BLaER1 (cell line): ENCODE measurements at regions not wholly inside any gene's neighbourhood (a gene's known extent, or its start where the extent isn't known, plus 50 kb on each side); places are given as distances from the start of the nearest gene placed in this dataset.
"Not testable (repeated sequence)": the region's sequence is repeated elsewhere in the genome, so short reads cannot be mapped to it uniquely, and the experiment has no call there.

Experiments used
- H3K27ac ChIP-seq: shearing (Covaris generic); formaldehyde crosslinking; 2 replicates; pipeline ENCODE4 v1.8.1; 2022
- H3K27me3 ChIP-seq: shearing (Covaris generic); formaldehyde crosslinking; 2 replicates; pipeline ENCODE4 v1.8.1; 2022
- H3K36me3 ChIP-seq: shearing (Covaris generic); formaldehyde crosslinking; 2 replicates; pipeline ENCODE4 v1.8.1; 2022
- H3K4me1 ChIP-seq: shearing (Covaris generic); formaldehyde crosslinking; 2 replicates; pipeline ENCODE4 v1.8.1; 2022
- H3K4me2 ChIP-seq: shearing (Covaris generic); formaldehyde crosslinking; 2 replicates; pipeline ENCODE4 v1.8.1; 2022
- H3K4me3 ChIP-seq: shearing (Covaris generic); formaldehyde crosslinking; 2 replicates; pipeline ENCODE4 v1.8.1; 2022
- H3K9ac ChIP-seq: shearing (Covaris generic); formaldehyde crosslinking; 2 replicates; pipeline ENCODE4 v1.8.1; 2022
- H3K9me3 ChIP-seq: shearing (Covaris generic); formaldehyde crosslinking; 2 replicates; pipeline ENCODE4 v1.8.1; 2022
- H4K20me1 ChIP-seq: shearing (Covaris generic); formaldehyde crosslinking; 2 replicates; pipeline ENCODE4 v1.8.1; 2022
- Cebpa-rat ChIP-seq: shearing (Covaris generic); IDR thresholded peaks from 2 replicates; pipeline ENCODE4 v1.8.1; 2022

- H3K4me1 ChIP-seq, result no peaks in the 10 kb centered on the region
- H3K9ac ChIP-seq, result no peak overlapping the region
- H3K36me3 ChIP-seq, result no peaks in the 10 kb centered on the region
- TF ChIP-seq Cebpa-rat, result no peak
- H3K27ac ChIP-seq, result no peak overlapping the region
- no peaks in the 10 kb centered on the region for H4K20me1 ChIP-seq
- H3K9me3 ChIP-seq, result no peaks in the 10 kb centered on the region
- no peak overlapping the region for H3K4me2 ChIP-seq
- H3K27me3 ChIP-seq, result no peaks in the 10 kb centered on the region
- no peak overlapping the region for H3K4me3 ChIP-seq
These were observed 176.6 kb downstream of the PYDC2 start for GRCh38 chr3:191637611-191638010.

- Histone ChIP-seq H3K4me2 (no peak overlapping the region), H4K20me1 (no peaks in the 10 kb centered on the region), H3K4me1 (no peaks in the 10 kb centered on the region), H3K9me3 (peaks cover 3% of the 10 kb centered on the region), H3K4me3 (no peak overlapping the region), H3K9ac (no peak overlapping the region), H3K36me3 (no peaks in the 10 kb centered on the region), H3K27ac (no peak overlapping the region), H3K27me3 (no peaks in the 10 kb centered on the region)
- TF ChIP-seq Cebpa-rat, result no peak
These were observed 180.8 kb downstream of the PYDC2 start for GRCh38 chr3:191641789-191642188.

GRCh38 chr3:191644291-191644690 is 183.3 kb downstream of the PYDC2 start:
- Histone ChIP-seq H3K27ac (no peak overlapping the region), H3K36me3 (no peaks in the 10 kb centered on the region), H4K20me1 (no peaks in the 10 kb centered on the region), H3K4me2 (no peak overlapping the region), H3K4me3 (no peak overlapping the region), H3K9me3 (peaks cover 3% of the 10 kb centered on the region), H3K27me3 (no peaks in the 10 kb centered on the region), H3K4me1 (no peaks in the 10 kb centered on the region), H3K9ac (no peak overlapping the region)
- no peak for TF ChIP-seq Cebpa-rat

DNA sequence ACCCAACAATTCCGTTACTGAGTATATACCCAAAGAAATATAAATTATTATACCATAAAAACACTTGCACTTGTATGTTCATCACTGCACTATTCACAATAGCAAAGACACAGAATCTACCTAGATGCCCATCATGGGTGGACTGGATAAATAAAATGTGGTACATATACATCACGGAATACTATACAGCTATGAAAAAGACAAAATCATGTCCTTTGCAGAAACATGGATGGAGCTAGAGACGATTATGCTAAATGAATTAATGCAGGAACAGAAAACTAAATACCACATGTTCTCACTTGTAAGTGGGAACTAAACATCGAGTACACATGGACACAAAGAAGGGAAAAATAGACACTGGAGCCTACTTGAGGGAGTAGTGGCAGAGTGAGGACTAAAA is 185.3 kb downstream of the PYDC2 start:
- no peak for TF ChIP-seq Cebpa-rat
- H3K9me3 ChIP-seq, result peaks cover 13% of the 10 kb centered on the region
- H3K27me3 ChIP-seq, result no peaks in the 10 kb centered on the region
- H3K4me2 ChIP-seq, result no peak overlapping the region
- H3K4me3 ChIP-seq, result no peak overlapping the region
- H3K9ac ChIP-seq, result no peak overlapping the region
- H3K4me1 ChIP-seq, result no peaks in the 10 kb centered on the region
- no peaks in the 10 kb centered on the region for H3K36me3 ChIP-seq
- H3K27ac ChIP-seq, result no peak overlapping the region
- H4K20me1 ChIP-seq, result no peaks in the 10 kb centered on the region

DNA sequence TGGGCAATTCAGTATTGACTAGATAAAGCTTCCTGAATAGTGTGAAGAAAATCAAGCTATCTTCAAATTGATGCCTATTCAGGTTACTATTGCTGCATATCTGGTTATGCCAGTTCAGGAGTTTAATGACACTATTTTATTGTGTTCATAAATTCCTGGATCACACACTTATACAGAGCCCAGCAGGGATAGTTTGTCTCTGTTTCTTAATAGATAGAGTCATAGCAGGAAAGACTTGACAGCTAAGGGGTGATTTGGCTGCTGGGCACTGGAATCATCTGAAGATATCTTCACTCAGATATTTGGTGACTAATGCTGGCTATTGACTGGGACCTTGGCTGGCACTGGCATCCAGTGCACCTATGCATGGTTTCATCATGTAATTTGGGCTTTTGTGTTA is 187.8 kb downstream of the PYDC2 start:
- Histone ChIP-seq H3K4me2 (no peak overlapping the region), H3K9me3 (peaks cover 13% of the 10 kb centered on the region), H3K4me3 (no peak overlapping the region), H3K9ac (no peak overlapping the region), H4K20me1 (no peaks in the 10 kb centered on the region), H3K27me3 (no peaks in the 10 kb centered on the region), H3K27ac (no peak overlapping the region), H3K36me3 (no peaks in the 10 kb centered on the region), H3K4me1 (no peaks in the 10 kb centered on the region)
- TF ChIP-seq Cebpa-rat, result no peak

GRCh38 chr3:191649626-191650025 is 188.7 kb downstream of the PYDC2 start:
- Histone ChIP-seq H3K9me3 (peaks cover 13% of the 10 kb centered on the region), H3K9ac (no peak overlapping the region), H3K27ac (no peak overlapping the region), H3K36me3 (no peaks in the 10 kb centered on the region), H4K20me1 (no peaks in the 10 kb centered on the region), H3K4me3 (no peak overlapping the region), H3K4me1 (no peaks in the 10 kb centered on the region), H3K4me2 (no peak overlapping the region), H3K27me3 (no peaks in the 10 kb centered on the region)
- no peak for TF ChIP-seq Cebpa-rat

- not testable (repeated sequence) for H3K4me2 ChIP-seq, H3K36me3 ChIP-seq, H3K4me3 ChIP-seq, H3K9ac ChIP-seq, H3K27me3 ChIP-seq, H3K9me3 ChIP-seq, H4K20me1 ChIP-seq, H3K4me1 ChIP-seq, H3K27ac ChIP-seq
These were observed 197.9 kb downstream of the PYDC2 start for GRCh38 chr3:191658781-191659419.

DNA sequence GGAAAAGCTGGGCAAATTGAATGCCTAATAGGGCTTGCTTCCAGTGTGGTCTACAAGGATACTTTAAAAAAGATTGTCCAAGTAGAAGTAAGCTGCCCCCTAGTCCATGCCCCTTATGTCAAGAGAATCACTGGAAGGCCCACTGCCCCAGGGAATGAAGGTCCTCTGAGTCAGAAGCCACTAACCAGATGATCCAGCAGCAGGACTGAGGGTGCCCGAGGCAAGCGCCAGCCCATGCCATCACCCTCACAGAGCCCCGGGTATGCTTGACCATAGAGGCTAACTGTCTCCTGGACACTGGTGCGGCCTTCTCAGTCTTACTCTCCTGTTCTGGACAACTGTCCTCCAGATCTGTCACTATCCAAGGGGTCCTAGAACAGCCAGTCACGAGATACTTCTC is 201.2 kb downstream of the PYDC2 start:
- H3K27me3 ChIP-seq, H3K27ac ChIP-seq, H3K4me1 ChIP-seq, H3K4me3 ChIP-seq, H3K9me3 ChIP-seq, H3K4me2 ChIP-seq, H3K36me3 ChIP-seq, H3K9ac ChIP-seq, H4K20me1 ChIP-seq: not testable (repeated sequence)

GRCh38 chr3:191680989-191681597 is 220.1 kb downstream of the PYDC2 start:
- TF ChIP-seq Cebpa-rat, result no peak
- no peak overlapping the region for H3K27ac ChIP-seq
- H3K9ac ChIP-seq, result no peak overlapping the region
- no peak overlapping the region for H3K4me3 ChIP-seq
- no peaks in the 10 kb centered on the region for H4K20me1 ChIP-seq
- no peaks in the 10 kb centered on the region for H3K27me3 ChIP-seq
- no peaks in the 10 kb centered on the region for H3K36me3 ChIP-seq
- no peaks in the 10 kb centered on the region for H3K9me3 ChIP-seq
- H3K4me2 ChIP-seq, result no peak overlapping the region
- H3K4me1 ChIP-seq, result no peaks in the 10 kb centered on the region

GRCh38 chr3:191682961-191683360 is 222.0 kb downstream of the PYDC2 start:
- H4K20me1 ChIP-seq, result no peaks in the 10 kb centered on the region
- no peaks in the 10 kb centered on the region for H3K9me3 ChIP-seq
- H3K4me1 ChIP-seq, result no peaks in the 10 kb centered on the region
- TF ChIP-seq Cebpa-rat, result no peak
- no peak overlapping the region for H3K27ac ChIP-seq
- H3K4me3 ChIP-seq, result no peak overlapping the region
- H3K4me2 ChIP-seq, result no peak overlapping the region
- H3K27me3 ChIP-seq, result no peaks in the 10 kb centered on the region
- no peaks in the 10 kb centered on the region for H3K36me3 ChIP-seq
- H3K9ac ChIP-seq, result no peak overlapping the region

DNA sequence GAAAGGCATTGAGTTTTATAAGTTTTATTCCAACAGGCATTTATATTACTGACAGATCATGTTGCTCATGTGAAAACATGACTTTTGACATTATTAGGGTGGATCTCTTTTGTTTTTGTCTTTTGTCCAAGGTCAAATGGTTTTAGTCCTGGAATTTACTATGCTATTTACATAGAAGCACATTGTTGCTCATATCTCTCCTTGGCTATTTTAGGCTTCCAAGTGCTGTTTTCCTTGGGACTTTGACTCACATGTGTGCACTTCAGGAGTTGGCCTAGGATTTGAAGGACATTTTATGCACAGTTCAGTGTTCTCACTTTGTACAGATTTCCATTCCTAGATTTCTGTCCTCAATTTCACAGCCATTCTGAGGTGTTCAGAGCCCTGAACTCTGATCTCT is 225.7 kb downstream of the PYDC2 start:
- no peak overlapping the region for H3K27ac ChIP-seq
- no peaks in the 10 kb centered on the region for H3K9me3 ChIP-seq
- H3K9ac ChIP-seq, result no peak overlapping the region
- no peaks in the 10 kb centered on the region for H3K4me1 ChIP-seq
- TF ChIP-seq Cebpa-rat, result no peak
- H3K4me2 ChIP-seq, result no peak overlapping the region
- no peaks in the 10 kb centered on the region for H4K20me1 ChIP-seq
- no peaks in the 10 kb centered on the region for H3K36me3 ChIP-seq
- H3K27me3 ChIP-seq, result no peaks in the 10 kb centered on the region
- no peak overlapping the region for H3K4me3 ChIP-seq
